Daoy (cell line): ENCODE measurements at regions not wholly inside any gene's neighbourhood (a gene's known extent, or its start where the extent isn't known, plus 50 kb on each side); places are given as distances from the start of the nearest gene placed in this dataset.
A peak's percentile ranks its signal among the peaks of the same experiment; 100 is the strongest.
"Not testable (repeated sequence)": the region's sequence is repeated elsewhere in the genome, so short reads cannot be mapped to it uniquely, and the experiment has no call there.

Experiments
- DNase-seq: peaks from one replicate; pipeline ENCODE4 v3.0.0-alpha.2; 2015; ENCODE audit warnings: low read depth

DNA sequence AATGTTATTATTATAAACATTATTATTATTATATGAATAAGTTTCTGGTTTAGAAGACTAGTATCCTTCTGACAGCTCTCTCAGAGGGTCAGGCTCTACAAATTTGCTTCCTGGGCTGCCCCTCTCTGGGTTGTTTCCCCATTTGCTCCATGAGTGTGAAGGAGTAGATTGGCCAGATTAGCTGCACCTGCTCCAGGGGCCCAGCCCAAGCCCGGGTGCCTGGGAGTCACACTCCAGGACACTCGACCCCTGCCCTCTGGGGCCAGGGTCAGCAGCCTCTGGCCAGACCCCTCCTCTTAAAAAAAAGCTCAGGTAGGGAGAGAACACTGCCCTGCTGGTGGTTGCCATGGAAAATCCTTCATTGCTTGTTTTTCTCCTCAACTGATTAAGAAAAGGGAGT lies 169.0 kb upstream of the FOXD4L5 start:
- DNase-seq: not testable (repeated sequence)

DNA sequence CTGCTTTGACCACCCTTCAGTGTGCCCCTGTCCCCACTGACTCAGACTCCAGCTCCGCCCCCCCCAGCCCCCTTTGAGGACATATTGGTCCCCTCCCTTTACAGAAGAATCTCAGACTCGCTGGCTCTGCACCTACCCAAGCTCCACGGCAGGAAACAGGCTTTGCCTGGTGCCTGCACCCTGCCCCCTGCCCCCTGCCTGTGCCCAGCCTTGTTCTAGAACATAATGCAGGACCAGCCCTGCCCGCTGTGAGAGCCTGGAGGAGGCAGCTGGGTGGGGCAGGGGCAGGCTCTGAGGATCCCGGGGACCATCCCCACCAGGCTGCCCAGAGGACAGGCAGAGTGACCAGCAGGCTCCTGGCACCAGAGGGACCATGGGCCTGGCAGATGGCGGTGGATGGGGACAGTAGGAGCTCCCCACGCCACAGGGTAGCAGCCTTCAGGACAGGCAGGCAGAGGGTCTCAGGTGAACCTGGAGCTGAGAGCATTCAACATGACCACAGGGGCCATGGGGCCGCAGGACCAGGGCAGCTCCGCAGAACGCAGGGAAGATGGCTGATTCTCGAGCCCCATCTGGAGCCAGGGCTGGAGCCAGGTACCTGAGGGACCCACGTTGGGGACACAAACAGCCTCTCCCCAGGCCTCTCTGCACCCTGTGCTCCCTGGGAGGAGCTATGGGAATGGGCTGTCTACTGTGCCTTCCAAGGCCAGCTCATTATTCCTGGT lies 165.0 kb upstream of the FOXD4L5 start:
- DNase-seq: not testable (repeated sequence)

DNA sequence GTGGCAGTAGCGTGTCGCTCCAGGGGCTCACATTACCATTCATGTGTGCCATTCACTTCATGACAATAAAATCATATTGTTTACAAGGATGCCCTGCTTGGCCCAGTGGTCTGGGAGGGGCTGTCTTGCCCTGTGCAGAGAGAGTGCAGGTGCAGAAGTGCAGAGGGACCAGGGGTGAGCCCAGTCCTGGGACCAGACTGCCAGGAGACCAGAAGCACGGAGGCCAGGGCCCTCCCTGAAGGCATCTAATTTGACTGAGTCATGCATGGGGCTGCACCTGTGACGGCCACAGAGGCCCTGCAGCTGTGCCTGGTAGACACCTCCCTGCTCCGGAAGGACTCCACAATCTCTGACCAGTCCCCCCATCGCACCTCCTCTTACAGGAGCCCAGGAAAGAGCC lies 164.4 kb upstream of the FOXD4L5 start:
- no peak for DNase-seq

DNA sequence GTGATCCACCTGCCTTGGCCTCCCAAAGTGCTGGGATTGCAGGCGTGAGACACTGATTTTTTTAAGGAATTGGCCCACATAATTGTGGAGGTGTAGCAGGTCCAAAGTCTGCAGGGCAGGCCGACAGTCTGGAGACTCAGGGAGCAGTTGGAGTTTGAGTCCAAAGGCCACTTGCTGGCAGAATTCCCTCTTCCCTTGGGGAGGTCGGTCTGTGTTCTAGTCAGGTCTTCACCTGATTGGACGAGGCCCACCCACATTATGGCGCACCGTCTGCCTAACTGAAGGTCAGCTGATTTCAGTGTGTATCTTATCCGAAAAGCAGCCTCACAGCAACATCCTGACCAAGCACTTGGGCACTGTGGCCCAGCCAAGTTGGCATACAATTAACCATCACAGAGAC lies 162.1 kb upstream of the FOXD4L5 start:
- not testable (repeated sequence) for DNase-seq

DNA sequence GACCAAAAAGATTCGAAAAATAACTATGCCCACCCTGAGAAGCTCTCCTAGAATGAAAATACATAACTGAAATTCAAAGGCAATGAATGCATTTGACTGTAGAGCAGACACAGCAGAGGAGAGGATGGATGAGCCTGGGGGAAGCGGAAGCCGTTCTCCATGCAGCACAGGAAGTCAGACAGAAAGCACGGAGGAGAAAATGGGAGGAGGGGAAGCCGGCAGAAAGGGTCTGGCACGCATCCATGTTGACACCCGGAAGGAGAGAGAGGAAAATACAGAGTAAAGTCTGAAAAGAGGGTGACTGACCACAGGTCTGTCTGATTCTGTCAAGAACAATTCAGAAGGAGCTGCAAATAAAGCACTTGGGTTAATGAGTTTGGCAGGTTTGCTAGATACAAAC lies 161.0 kb upstream of the FOXD4L5 start:
- peak; percentile 44 for DNase-seq

DNA sequence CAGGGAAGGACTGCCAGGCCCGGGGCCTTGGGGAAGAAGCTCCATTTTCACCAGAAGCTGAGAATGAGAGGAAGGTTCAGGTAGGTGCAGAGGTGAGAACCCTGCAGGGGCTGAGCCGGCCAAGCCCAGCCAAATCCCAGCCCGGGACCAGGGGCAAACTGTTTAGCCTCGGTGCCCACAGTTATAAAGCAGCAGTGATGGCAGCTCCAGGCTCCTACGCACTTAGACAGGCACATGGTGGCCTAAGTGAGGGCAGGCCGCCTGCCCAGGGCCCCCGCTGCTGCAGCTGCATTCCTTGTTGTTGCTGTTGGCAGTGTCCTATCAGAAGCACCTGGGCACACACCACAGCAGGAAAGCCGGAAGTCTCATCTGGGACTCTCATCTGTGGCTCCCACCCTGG lies 159.9 kb upstream of the FOXD4L5 start:
- no peak for DNase-seq

DNA sequence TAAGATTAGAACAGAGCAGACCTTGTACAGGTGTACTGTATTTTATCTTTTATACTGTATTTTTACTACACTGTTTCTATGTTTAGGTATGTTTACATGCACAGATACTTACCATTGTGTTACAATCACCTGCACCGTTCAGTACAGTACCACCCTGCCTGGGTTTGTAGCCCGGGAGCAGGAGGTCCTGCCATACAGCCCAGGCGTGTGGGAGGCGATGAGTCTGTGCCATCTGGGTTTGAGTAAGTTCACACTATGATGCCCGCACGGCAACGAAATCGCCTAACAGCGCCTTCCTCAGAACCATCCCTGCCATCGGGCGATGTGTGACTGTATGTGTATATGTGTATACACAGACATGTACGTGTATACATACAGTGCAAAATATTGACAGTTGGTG lies 157.1 kb upstream of the FOXD4L5 start:
- not testable (repeated sequence) for DNase-seq

DNA sequence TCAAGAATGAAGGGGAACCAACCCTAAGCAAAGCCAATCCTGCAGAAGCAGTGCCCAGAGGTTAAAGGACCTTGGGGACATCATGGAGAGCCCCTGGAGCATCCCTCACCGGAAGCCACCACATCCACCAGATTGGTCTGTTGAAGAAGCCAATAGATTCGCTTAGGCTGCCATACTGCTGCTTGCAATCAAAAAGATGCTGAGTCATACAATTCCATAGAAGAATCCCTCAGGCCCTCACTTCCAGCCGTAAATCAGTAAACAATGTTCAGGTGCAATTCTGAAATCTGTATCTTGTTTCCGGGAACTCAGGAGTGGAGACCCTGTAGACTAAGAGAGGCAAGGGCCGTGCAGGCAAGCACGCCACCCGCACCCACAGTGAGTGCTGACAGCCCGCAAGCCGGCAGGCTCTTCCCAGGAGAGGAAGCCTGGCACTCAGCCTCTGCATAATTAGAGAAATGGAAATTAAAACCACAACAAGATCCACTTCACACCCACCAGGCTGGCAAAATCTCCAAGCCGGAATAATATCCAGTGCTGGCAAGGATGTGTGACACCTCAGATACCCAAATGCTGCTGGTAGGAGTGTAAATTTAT lies 156.4 kb upstream of the FOXD4L5 start:
- not testable (repeated sequence) for DNase-seq

DNA sequence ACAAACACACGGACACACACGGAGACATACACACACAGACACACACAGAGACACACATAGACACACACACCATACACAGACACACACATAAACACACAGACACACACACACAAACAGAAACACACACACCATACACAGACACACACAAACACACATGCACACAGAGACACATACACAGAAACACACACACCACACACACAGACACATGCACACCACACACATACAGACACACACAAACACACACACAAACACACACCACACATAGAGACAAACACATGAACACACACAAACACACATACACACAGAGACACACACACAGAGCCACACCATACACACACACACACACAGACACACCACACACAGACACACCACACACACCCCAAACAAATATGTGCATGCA lies 152.7 kb upstream of the FOXD4L5 start:
- no peak for DNase-seq

DNA sequence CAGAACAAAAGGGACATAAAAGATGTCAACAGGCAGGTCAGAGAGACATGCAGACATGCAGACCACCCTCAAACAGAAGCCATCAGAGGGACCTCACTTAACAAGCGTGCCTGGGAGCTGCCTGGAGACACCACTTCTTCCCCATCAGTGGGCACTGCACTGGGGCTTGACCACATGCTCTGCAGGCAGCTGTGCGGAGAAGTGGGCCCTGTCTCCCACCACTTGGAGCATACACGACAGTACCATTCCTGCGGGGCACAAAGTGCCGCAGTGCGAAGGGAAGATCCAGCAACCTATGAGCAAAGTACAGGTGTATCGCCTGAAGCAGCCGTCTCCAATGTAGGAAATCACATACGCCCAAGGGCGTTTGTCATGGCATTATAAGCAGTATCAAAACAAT lies 150.5 kb upstream of the FOXD4L5 start:
- DNase-seq: no peak

DNA sequence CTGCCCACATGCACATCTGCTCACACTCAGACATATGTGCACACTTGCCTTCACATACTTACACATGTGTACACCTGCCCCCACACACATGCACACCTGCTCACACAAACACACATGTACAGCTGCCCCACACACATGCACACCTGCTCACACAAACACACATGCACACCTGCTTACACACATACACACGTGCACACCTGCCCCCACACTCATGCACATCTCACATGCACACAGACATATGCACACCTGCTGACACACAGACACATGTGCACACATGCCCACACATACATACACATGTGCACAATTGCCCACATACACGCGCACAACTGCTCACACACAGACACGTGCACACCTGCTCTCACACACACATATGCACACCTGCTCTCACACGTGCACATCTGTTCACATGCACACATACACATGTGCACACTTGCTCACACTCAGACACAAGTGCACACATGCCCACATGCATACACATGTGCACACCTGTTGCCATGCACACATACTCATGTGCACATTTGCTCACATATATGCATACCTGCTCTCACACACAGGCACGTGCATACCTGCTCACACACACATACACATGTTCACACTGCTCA lies 147.8 kb upstream of the FOXD4L5 start:
- no peak for DNase-seq

DNA sequence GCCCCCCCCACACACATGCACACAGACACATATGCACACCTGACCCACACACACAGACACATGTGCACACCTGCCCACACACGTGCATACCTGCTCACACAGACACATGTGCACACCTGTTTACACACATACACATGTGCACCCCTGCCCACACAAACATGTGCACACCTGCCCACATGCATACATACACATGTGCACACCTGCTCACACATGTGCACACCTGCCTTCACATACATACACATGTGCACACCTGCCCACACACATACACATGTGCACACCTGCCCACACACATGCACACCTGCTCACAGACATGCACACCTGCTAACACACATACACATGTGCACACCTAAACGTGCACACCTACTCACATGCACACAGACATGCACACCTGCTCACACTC lies 147.0 kb upstream of the FOXD4L5 start:
- no peak for DNase-seq

DNA sequence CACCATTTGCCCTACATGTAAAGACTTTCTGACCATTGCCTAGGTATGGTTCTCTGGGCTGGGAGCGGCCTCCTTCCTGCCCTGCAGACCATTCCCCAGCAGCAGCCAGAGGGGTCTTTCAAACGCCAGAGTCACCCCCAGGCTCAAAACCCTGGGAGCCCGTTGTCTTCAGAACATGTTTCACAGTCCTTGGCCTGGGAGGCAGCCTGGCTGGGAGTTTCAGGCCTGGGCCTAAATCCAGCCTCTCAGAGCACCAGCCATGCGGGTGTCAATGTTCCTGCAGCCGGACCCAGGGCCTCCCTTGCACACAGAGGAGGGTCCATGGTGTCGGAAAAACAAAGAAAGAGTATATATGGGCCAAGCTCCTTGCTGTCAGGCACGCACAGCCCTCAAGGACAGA lies 145.2 kb upstream of the FOXD4L5 start:
- DNase-seq: no peak

DNA sequence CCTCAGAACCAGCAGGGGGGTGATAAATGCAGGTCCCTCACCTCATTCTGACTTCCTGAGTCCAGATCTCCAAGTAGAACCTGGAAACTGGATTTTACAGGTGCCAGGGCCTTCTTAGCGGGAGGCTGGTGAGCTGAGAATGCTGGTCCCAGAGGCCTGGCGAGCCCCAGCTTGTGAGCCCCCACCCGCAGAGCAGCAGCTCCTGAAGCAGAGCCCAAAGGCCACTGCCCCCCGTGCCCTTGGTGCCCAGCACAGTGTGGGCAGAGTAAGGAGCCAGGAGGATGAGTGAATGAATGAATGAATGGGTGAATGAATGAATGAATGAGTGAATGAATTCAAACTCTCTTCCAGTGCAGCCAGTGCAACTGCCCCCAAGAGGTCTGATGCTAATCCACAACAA lies 142.4 kb upstream of the FOXD4L5 start:
- not testable (repeated sequence) for DNase-seq

DNA sequence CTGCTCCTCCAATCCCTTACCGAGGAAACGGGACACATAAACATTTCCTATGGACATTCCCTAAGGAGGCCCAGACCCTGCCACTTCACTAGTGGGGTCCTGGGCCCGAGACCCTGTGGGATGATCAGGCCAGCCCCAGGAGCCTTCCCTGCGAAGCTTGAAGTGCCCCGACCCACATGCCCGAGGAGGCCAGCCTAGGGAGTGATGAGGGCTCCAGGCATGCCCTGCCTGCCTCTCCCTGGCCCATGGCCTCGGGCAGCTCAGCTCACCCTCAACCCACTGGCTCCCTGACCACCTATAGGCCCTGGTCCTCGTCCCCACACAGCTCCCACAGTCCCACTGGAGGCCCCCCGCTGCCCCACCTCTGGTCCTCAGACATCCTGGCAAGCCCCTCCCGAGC lies 141.8 kb upstream of the FOXD4L5 start:
- DNase-seq: not testable (repeated sequence)

DNA sequence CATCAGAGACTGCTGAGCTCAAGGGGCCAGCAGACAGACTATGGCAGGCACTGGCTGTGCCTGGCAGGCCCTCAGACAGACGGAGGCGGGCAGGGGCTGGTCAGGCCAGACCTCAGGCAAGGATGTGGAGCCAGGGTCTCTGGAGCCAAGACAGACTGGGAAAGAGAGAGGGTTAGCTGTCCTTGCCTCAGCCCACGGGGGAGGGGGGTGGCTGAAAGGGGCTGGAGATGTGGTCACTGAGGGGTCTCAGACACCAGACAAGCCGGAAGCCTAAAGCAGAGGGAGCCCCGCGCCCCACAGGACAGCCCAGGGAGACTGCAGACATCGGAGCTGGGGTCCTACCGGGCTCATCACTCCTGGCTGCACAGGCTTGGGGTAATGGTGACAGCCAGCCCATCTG lies 141.2 kb upstream of the FOXD4L5 start:
- no peak for DNase-seq

DNA sequence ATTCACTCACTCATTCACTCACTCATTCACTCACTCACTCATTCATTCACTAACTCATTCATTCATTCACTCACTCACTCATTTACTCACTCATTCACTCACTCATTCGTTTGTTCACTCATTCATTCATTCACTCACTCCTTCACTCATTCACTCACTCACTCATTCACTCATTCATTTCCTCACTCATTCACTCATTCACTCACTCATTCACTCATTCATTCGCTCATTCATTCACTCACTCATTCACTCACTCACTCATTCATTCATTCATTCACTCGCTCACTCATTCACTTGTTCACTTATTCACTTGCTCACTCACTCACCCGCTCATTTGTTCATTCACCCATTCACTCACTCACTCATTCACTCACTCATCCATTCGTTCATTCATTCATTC lies 140.2 kb upstream of the FOXD4L5 start:
- not testable (repeated sequence) for DNase-seq

DNA sequence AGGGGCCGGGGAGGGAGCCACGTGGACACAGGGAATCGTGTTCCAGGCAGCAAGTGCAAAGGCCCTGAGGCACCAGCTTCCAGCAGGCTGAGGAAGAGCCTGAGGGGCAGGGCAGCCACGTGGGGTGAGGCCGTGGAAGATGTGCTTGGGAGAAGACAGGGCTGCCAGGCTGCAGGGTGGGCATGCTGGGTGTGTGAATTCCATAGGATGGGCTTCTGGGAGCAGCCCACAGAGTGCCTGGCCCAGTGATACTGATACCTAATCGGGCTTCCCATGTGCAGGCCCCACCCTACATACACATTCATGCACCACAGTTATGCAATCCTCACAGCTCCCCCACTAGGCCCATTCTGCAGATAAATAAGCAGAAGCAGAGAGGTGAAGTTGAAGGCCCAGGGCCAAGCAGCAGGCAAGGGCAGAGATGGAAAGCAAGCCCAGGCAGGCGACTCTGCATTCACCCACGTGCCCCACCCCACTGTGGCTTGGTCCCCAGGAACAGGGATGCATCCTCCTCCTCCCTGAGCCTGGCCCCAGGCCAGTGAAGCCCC lies 139.5 kb upstream of the FOXD4L5 start:
- not testable (repeated sequence) for DNase-seq

DNA sequence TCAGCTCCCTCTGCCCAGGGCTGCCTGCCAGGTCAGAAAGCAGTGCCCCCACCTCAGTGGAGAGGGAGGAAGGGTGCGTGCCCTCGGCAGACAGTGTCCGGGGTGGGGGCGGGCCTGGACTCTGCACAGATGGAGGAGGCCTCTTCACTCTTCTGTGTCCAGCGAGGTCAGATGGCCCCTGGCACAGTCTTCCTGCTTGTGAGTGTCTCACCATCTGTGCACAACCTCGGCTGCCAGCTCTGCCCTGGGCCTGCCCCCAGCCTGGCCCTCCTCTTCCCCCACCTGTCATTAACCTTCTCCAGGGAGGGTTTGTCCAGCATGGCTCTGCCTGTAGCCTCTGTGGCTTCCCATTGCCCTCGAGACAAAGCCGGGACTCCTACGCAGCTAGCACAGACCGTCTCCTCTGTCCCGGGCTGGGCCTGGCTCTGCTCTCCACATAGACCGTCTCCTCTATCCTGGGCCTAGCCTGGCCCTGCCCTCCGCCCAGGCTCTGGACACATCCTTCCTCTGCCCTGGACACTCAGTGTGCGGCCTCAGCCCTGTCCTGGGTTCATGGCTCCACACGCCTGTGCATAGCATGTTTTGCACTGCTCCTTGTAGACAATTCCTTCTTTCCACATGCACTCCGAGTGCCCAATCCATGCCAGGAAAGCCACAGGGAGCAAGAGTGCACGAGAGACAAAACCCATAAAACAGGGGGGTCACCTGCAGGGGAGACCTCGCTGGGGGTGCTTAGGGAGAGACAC lies 138.9 kb upstream of the FOXD4L5 start:
- not testable (repeated sequence) for DNase-seq

DNA sequence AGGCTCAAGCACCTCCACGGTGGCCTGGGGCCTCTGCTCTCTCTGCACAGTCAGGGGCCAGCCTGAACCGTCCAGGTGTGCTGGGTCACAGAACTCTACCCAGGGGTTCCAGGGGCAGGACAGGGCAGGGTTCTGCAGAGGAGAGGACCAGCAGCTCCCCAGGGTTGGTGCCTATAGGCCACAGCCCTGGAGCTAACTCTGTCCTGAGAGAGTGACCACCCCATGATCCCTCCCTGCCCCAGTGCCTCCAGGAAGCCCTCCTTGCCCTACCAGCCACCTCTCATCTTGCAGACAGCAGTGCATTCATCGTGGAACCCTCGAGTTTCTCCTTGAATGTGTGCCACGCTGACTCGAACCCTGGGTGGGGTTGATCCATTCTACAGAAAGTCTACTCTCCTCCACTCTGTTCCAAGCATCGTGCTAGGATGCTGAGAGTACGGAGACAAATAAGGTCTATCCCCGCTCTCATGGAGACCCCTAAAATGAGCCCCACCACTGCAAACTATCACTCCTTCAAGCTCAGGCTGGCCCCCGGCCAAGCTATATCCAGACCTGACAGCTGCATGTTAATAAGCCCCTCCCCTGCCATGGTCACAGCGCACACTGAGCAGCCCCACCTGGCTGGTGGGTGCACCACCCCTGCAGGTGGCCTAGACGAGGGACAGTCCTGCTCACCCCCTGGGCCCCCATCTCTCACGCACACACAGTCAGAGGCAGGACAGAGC lies 138.1 kb upstream of the FOXD4L5 start:
- not testable (repeated sequence) for DNase-seq

DNA sequence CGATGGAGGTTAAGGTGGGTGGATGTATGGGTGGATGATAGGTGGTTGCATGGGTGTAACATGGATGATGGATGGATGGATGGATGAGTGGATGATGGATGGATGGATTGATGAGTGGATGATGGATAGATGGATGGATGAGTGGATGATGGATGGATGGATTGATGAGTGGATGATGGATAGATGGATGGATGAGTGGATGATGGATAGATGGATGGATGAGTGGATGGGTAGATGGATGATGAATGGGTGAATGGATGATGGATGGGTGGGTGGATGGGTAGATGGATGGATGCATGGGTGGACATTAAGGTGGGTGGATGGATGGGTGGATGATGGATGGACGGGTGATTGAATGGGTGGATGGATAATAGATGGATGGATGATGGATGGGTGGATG lies 136.5 kb upstream of the FOXD4L5 start:
- not testable (repeated sequence) for DNase-seq

DNA sequence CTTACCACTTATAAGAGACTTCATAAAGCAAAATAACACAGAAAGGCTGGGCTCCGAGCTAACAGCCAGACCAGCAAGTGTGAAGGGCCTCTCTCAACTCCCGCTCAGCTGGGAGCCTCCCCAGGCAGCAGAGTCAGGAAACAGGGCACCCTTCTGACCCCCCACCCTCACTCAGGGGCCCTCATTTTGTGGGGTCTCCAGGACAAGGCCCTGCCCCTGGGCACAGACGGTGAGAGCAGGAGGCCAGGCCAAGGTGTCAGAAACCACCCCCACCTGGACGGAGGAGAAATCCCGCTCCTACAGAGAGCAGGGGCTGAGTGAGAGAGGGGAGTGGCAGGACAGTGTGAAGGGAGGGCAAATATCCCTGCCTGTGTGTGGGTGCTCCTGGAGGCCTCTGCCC lies 135.8 kb upstream of the FOXD4L5 start:
- DNase-seq: no peak
